SH-SY5Y (cell line): ENCODE measurements at regions not wholly inside any gene's neighbourhood (a gene's known extent, or its start where the extent isn't known, plus 50 kb on each side); places are given as distances from the start of the nearest gene placed in this dataset.

Experiments
- GATA2 ChIP-seq: IDR thresholded peaks from 2 replicates; pipeline ENCODE4 v1.6.1; 2011; ENCODE audit warnings: mild to moderate bottlenecking, low read depth, low read length
- GATA3 ChIP-seq: IDR thresholded peaks from 2 replicates; pipeline ENCODE4 v1.6.1; 2011; ENCODE audit warnings: low read depth, mild to moderate bottlenecking, low read length, moderate library complexity

DNA sequence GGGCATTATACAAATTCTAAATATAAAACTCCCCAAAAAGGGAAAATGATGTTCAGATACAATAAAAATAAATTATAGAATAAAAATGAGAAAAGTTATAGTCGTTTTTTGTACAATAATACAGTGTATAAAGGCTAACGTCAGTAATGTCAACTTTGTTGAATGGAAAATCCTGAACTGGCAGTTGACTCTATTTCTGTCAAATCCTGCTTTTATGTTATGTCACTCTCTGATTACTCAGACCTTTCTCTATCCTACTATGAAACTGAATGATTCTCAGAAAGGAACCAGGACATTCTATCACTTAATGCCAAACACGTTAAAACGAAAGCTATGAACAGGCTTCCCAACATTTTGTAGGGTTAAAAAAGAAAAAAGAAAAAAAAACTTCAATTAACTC lies 636.4 kb downstream of the USP25 start:
- TF ChIP-seq GATA3 (no peak), GATA2 (no peak)
